ENCODE measurements at regions not wholly inside any gene's neighbourhood (a gene's known extent, or its start where the extent isn't known, plus 50 kb on each side); places are given as distances from the start of the nearest gene placed in this dataset.

- intact Hi-C loops (cut with DNase I; ENCODE audit: low total_unique reads): no loop called here
- no peak for TF ChIP-seq POLR2A (IDR thresholded peaks at IDR 0.05)
- TF ChIP-seq, protein P1, sequence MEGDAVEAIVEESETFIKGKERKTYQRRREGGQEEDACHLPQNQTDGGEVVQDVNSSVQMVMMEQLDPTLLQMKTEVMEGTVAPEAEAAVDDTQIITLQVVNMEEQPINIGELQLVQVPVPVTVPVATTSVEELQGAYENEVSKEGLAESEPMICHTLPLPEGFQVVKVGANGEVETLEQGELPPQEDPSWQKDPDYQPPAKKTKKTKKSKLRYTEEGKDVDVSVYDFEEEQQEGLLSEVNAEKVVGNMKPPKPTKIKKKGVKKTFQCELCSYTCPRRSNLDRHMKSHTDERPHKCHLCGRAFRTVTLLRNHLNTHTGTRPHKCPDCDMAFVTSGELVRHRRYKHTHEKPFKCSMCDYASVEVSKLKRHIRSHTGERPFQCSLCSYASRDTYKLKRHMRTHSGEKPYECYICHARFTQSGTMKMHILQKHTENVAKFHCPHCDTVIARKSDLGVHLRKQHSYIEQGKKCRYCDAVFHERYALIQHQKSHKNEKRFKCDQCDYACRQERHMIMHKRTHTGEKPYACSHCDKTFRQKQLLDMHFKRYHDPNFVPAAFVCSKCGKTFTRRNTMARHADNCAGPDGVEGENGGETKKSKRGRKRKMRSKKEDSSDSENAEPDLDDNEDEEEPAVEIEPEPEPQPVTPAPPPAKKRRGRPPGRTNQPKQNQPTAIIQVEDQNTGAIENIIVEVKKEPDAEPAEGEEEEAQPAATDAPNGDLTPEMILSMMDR (IDR thresholded peaks at IDR 0.05): no peak
- DNase-seq (ENCODE audit: low spot score in 2 of 2): no peak
- WGBS, 2 donors: 47 to 63% methylated on average over 1 of the region's 1 CpG
- no peak overlapping the region for H3K4me3 ChIP-seq (ENCODE audit: low read depth, poor library complexity, severe bottlenecking)
These were observed 86.1 kb upstream of the PBX1 start for GRCh38 chr1:164472841-164473240.

GRCh38 chr1:164473544-164473943, 85.4 kb upstream of the PBX1 start:
- no peak for DNase-seq (ENCODE audit: low spot score in 2 of 2)
- H3K4me3 ChIP-seq (ENCODE audit: low read depth, poor library complexity, severe bottlenecking): no peak overlapping the region
- intact Hi-C loops (cut with DNase I; ENCODE audit: low total_unique reads): no loop called here
- TF ChIP-seq, protein P1 (IDR thresholded peaks at IDR 0.05): no peak
- no peak for TF ChIP-seq POLR2A (IDR thresholded peaks at IDR 0.05)
- 53 to 60% methylated on average over 3 of the region's 3 CpGs for WGBS, 2 donors

- DNase-seq (ENCODE audit: low spot score in 2 of 2): no peak
- no peak overlapping the region for H3K4me3 ChIP-seq (ENCODE audit: low read depth, poor library complexity, severe bottlenecking)
- TF ChIP-seq, protein P1 (IDR thresholded peaks at IDR 0.05): no peak
- no peak for TF ChIP-seq POLR2A (IDR thresholded peaks at IDR 0.05)
- WGBS, 2 donors: 73% methylated on average over 7 of the region's 7 CpGs
- intact Hi-C loops (cut with DNase I; ENCODE audit: low total_unique reads): no loop called here
These were observed 83.2 kb upstream of the PBX1 start for GRCh38 chr1:164475834-164476233.

- DNase-seq (ENCODE audit: low spot score in 2 of 2): no peak
- H3K4me3 ChIP-seq (ENCODE audit: low read depth, poor library complexity, severe bottlenecking): no peak overlapping the region
- TF ChIP-seq POLR2A (IDR thresholded peaks at IDR 0.05): no peak
- TF ChIP-seq, protein P1 (IDR thresholded peaks at IDR 0.05): no peak
- 88 to 89% methylated on average over 4 of the region's 4 CpGs for WGBS, 2 donors
- intact Hi-C loops (cut with DNase I; ENCODE audit: low total_unique reads): no loop called here
These were observed 81.6 kb upstream of the PBX1 start for GRCh38 chr1:164477343-164477742.

DNA sequence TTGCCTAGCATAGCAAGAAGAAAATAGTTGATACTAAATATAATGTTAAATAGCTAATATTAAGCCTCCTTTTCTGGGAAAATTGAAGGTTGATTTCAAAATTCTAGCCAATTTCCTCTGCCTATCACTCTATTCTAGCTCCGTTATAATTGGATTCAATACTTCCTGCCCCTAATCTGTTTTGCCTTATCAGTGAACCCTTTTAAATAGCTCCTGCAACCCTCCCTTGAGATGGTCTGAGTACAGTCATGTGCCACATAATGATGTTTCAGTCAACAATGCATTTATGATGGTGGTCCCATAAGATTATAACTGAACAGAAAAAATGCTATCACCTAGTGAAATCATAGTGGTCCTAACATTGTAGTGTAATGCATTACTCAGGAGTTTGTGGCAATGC, 79.7 kb upstream of the PBX1 start:
- TF ChIP-seq POLR2A (IDR thresholded peaks at IDR 0.05): no peak
- TF ChIP-seq, protein P1 (IDR thresholded peaks at IDR 0.05): no peak
- intact Hi-C loops (cut with DNase I; ENCODE audit: low total_unique reads): no loop called here
- no peak overlapping the region for H3K4me3 ChIP-seq (ENCODE audit: low read depth, poor library complexity, severe bottlenecking)
- 68 to 71% methylated on average over 1 of the region's 1 CpG for WGBS, 2 donors
- no peak for DNase-seq (ENCODE audit: low spot score in 2 of 2)

GRCh38 chr1:164480285-164480907, 78.6 kb upstream of the PBX1 start:
- no peak for TF ChIP-seq POLR2A (IDR thresholded peaks at IDR 0.05)
- TF ChIP-seq, protein P1 (IDR thresholded peaks at IDR 0.05): no peak
- intact Hi-C loops (cut with DNase I; ENCODE audit: low total_unique reads): no loop called here
- no peak overlapping the region for H3K4me3 ChIP-seq (ENCODE audit: low read depth, poor library complexity, severe bottlenecking)
- WGBS, 2 donors: 94 to 100% methylated on average over 1 of the region's 1 CpG
- DNase-seq (ENCODE audit: low spot score in 2 of 2): no peak
